ENCODE measurements at regions not wholly inside any gene's neighbourhood (a gene's known extent, or its start where the extent isn't known, plus 50 kb on each side); places are given as distances from the start of the nearest gene placed in this dataset.

DNA sequence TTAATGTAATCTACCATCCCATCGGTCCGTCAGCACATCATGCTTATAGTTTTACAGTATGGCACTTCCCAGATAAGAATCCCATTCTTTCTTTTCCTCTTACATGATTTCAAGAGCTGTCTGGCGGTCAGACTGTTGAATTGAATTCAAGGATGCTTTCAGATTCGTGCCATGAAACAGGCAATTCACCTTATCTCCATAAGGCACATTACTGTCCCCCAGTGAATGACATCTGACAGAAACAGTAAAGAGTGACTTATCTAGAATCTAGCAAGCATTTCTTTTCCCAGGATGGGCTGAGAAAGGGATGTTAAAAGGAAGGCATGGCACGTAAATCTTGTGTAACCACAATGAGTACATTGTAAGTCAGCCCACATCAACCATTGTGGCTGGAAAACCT is 61.1 kb upstream of the SEM1 start:
- H3K36me3 ChIP-seq, result no peaks in the 10 kb centered on the region
- no peaks in the 10 kb centered on the region for H3K9me3 ChIP-seq
- H3K27me3 ChIP-seq, result peaks cover 0 to 3% (median 0%) of the 10 kb centered on the region in 4 donors
- H3K4me3 ChIP-seq, result no peak overlapping the region
- no peak for TF ChIP-seq CTCF (IDR thresholded peaks at IDR 0.05)
- ATAC-seq, result no peak
- DNase-seq, result no peak
- 52 to 62% methylated on average over 5 of the region's 5 CpGs for WGBS, 2 donors
- H3K27ac ChIP-seq, result no peak overlapping the region
- FAIRE-seq, result no peak
- intact Hi-C loops (cut with DNase I), result no loop called here
- H3K4me1 ChIP-seq, result no peaks in the 10 kb centered on the region

DNA sequence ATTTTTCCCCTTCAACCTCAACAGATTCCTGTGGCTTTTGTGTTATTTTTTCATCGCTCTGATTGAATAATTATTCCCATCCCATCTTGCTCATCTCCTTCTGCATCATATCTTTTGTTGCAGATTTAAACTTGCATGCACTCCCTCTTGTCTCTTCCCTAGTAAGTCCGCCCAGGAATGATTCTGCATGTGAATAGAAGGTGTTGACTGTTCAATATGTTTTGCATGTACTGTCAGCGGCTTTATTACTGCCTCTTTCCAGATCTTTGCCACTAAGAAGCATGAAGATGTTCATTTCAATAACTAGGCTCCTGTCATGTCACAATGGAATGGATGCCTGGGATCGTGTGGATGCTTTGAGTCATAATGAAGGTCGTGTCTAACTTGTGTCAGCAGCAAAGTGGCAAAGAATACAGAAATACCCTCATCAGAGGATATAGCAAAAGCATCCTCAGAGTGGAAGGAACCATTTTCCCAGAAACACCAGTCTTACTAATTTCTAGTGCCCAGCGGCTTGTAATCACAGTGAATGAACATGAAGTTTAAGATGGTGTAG is 62.6 kb upstream of the SEM1 start:
- WGBS, 2 donors, result 45 to 54% methylated on average over 6 of the region's 6 CpGs
- FAIRE-seq, result no peak
- no peak for TF ChIP-seq CTCF (IDR thresholded peaks at IDR 0.05)
- Histone ChIP-seq H3K27ac (no peak overlapping the region), H3K27me3 (peaks cover 0 to 3% (median 0%) of the 10 kb centered on the region in 4 donors), H3K4me1 (no peaks in the 10 kb centered on the region), H3K36me3 (no peaks in the 10 kb centered on the region), H3K4me3 (no peak overlapping the region), H3K9me3 (no peaks in the 10 kb centered on the region)
- DNase-seq, result no peak
- intact Hi-C loops (cut with DNase I), result no loop called here
- no peak for ATAC-seq

DNA sequence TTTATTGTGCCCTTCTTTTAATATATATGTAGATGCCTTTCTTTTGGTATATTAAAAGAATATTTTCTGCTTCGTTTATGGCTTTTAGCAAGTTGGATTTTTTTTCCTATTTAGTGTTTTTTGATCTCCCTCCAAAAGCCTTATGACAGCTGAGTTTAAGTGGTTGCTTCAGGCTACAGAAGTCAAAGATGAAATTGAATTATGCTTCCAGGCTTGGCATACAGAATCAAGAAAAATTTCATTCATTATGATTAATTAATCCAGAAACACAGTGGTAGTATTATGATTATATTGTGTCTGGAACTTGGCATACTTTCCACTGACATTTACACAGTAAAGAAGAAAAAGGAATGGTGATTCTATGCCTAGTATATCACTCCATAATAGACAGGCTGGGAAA is 63.8 kb upstream of the SEM1 start:
- Histone ChIP-seq H3K4me1 (no peaks in the 10 kb centered on the region), H3K27ac (no peak overlapping the region), H3K27me3 (peaks cover 0 to 3% (median 0%) of the 10 kb centered on the region in 4 donors), H3K36me3 (no peaks in the 10 kb centered on the region), H3K4me3 (no peak overlapping the region), H3K9me3 (no peaks in the 10 kb centered on the region)
- DNase-seq (no peak), FAIRE-seq (no peak), ATAC-seq (no peak)
- 16 to 21% methylated on average over 1 of the region's 1 CpG for WGBS, 2 donors
- intact Hi-C loops (cut with DNase I), result no loop called here
- TF ChIP-seq CTCF (IDR thresholded peaks at IDR 0.05), result no peak

DNA sequence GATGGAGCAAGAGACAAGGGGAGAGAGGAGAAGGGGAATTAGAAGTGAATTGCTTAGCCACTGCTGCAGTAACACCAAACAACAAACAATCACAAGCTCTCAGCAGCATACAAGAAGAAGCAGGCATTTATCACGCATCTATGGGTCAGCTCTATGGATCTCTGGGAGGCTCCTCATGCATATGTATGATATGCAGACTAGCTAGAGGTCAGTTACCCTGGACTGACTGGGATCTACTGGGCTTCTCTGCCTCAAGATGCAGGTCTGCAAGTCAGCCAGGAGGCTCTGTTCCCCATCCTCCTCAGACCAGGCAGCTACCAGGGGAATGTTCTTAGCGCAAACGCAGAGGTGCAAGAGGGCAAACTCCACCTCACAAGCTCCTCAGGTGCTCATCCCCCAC is 64.7 kb upstream of the SEM1 start:
- no peak overlapping the region for H3K27ac ChIP-seq
- intact Hi-C loops (cut with DNase I), result no loop called here
- 55 to 59% methylated on average over 3 of the region's 3 CpGs for WGBS, 2 donors
- FAIRE-seq, result no peak
- no peak for ATAC-seq
- no peak for DNase-seq
- no peak overlapping the region for H3K4me3 ChIP-seq
- H3K36me3 ChIP-seq, result no peaks in the 10 kb centered on the region
- H3K9me3 ChIP-seq, result no peaks in the 10 kb centered on the region
- no peak for TF ChIP-seq CTCF (IDR thresholded peaks at IDR 0.05)
- peaks cover 0 to 3% (median 0%) of the 10 kb centered on the region in 4 donors for H3K27me3 ChIP-seq
- H3K4me1 ChIP-seq, result no peaks in the 10 kb centered on the region

GRCh38 chr7:96775046-96775445 is 65.4 kb upstream of the SEM1 start:
- intact Hi-C loops (cut with DNase I), result no loop called here
- ATAC-seq (no peak), DNase-seq (no peak), FAIRE-seq (no peak)
- no peaks in the 10 kb centered on the region for H3K4me1 ChIP-seq
- H3K27me3 ChIP-seq, result peaks cover 0 to 3% (median 0%) of the 10 kb centered on the region in 4 donors
- TF ChIP-seq CTCF (IDR thresholded peaks at IDR 0.05), result no peak
- no peak overlapping the region for H3K4me3 ChIP-seq
- H3K27ac ChIP-seq, result no peak overlapping the region
- WGBS, 2 donors, result 76 to 77% methylated on average over 8 of the region's 8 CpGs
- H3K36me3 ChIP-seq, result no peaks in the 10 kb centered on the region
- H3K9me3 ChIP-seq, result no peaks in the 10 kb centered on the region
